Mesenchymal stem cell (in vitro differentiated cells and primary cell): ENCODE measurements at regions not wholly inside any gene's neighbourhood (a gene's known extent, or its start where the extent isn't known, plus 50 kb on each side); places are given as distances from the start of the nearest gene placed in this dataset.
A peak's percentile ranks its signal among the peaks of the same experiment; 100 is the strongest.

Source experiments
- DNase-seq: peaks from one replicate; pipeline ENCODE4 v3.0.0-alpha.2; 2013
- H2AFZ ChIP-seq: one replicate; pipeline ENCODE4 v1.6.1; 2013; ENCODE audit warnings: low read depth, mild to moderate bottlenecking, control low read depth, inconsistent platforms, low read length, moderate library complexity
- H2AK5ac ChIP-seq: 2 replicates; pipeline ENCODE4 v1.6.1; 2013; ENCODE audit warnings: low read length, moderate library complexity, mild to moderate bottlenecking, inconsistent platforms; ENCODE audit not compliant: severe bottlenecking
- H2BK120ac ChIP-seq: one replicate; pipeline ENCODE4 v1.6.1; 2013; ENCODE audit warnings: low read depth, mild to moderate bottlenecking, inconsistent platforms, low read length, moderate library complexity
- H2BK12ac ChIP-seq, 2 experiments: one replicate each; pipeline ENCODE4 v1.6.1; 2013; ENCODE audit warnings: inconsistent platforms in 2 of 2, low read length in 2 of 2, mild to moderate bottlenecking in 2 of 2, moderate library complexity in 2 of 2, control low read depth in 1 of 2
- H2BK15ac ChIP-seq: one replicate; pipeline ENCODE4 v1.6.1; 2013; ENCODE audit warnings: mild to moderate bottlenecking, low read depth, inconsistent platforms; ENCODE audit not compliant: poor library complexity, severe bottlenecking
- H2BK5ac ChIP-seq: 2 replicates; pipeline ENCODE4 v1.6.1; 2013; ENCODE audit warnings: low read depth, mild to moderate bottlenecking, low read length, control low read depth, inconsistent platforms; ENCODE audit not compliant: poor library complexity, severe bottlenecking
- H3K14ac ChIP-seq, 2 experiments: one replicate each; pipeline ENCODE4 v1.6.1; 2013; ENCODE audit warnings: inconsistent platforms in 2 of 2, low read length in 2 of 2, control low read depth in 1 of 2, mild to moderate bottlenecking in 1 of 2, moderate library complexity in 1 of 2
- H3K18ac ChIP-seq, 2 experiments: one replicate each; pipeline ENCODE4 v1.6.1; 2013; ENCODE audit warnings: inconsistent platforms in 2 of 2, low read length in 2 of 2, control low read depth in 1 of 2, low read depth in 1 of 2, mild to moderate bottlenecking in 1 of 2
- H3K23ac ChIP-seq, 2 experiments: one replicate each; pipeline ENCODE4 v1.6.1; 2013; ENCODE audit warnings: inconsistent platforms in 2 of 2, low read length in 2 of 2, mild to moderate bottlenecking in 2 of 2, moderate library complexity in 2 of 2, control low read depth in 1 of 2
- H3K27ac ChIP-seq: 2 replicates; pipeline ENCODE4 v1.5.1; 2013; ENCODE audit warnings: mild to moderate bottlenecking, moderate library complexity, low read length, control low read depth, inconsistent platforms; ENCODE audit not compliant: poor library complexity, severe bottlenecking
- H3K27me3 ChIP-seq, 2 experiments: 2 replicates each; pipeline versions ENCODE4 v1.6.1 to v1.7.0; 2013; ENCODE audit warnings: low read length in 2 of 2, mild to moderate bottlenecking in 2 of 2, moderate library complexity in 2 of 2, control low read depth in 1 of 2, inconsistent platforms in 1 of 2; ENCODE audit not compliant: control insufficient read depth in 1 of 2, insufficient read depth in 1 of 2
- H3K36me3 ChIP-seq, 2 experiments: 2 replicates each; pipeline versions ENCODE4 v1.6.1 to v1.7.0; 2013; ENCODE audit warnings: low read length in 2 of 2, control low read depth in 1 of 2, inconsistent platforms in 1 of 2, low read depth in 1 of 2, mild to moderate bottlenecking in 1 of 2; ENCODE audit not compliant: insufficient read depth in 2 of 2, control insufficient read depth in 1 of 2
- H3K4ac ChIP-seq, 2 experiments: one replicate each; pipeline ENCODE4 v1.6.1; 2013; ENCODE audit warnings: inconsistent platforms in 2 of 2, low read length in 2 of 2, mild to moderate bottlenecking in 2 of 2, moderate library complexity in 2 of 2, control low read depth in 1 of 2, low read depth in 1 of 2
- H3K4me1 ChIP-seq: 2 replicates; pipeline ENCODE4 v1.6.1; 2013; ENCODE audit warnings: low read depth, low read length, control low read depth; ENCODE audit not compliant: control insufficient read depth, insufficient read depth
- H3K4me2 ChIP-seq: 2 replicates; pipeline ENCODE4 v1.6.1; 2013; ENCODE audit warnings: low read length, mild to moderate bottlenecking, inconsistent platforms; ENCODE audit not compliant: poor library complexity, severe bottlenecking
- H3K4me3 ChIP-seq, 2 experiments: 2 replicates each; pipeline versions ENCODE4 v1.5.1 to v1.7.0; 2013; ENCODE audit warnings: low read length in 2 of 2, mild to moderate bottlenecking in 2 of 2, control low read depth in 1 of 2, low read depth in 1 of 2; ENCODE audit not compliant: insufficient read depth in 1 of 2
- H3K79me1 ChIP-seq: replicated peaks from 2 replicates; pipeline ENCODE4 v1.6.1; 2013; ENCODE audit warnings: mild to moderate bottlenecking, control low read depth, low read length, inconsistent platforms; ENCODE audit not compliant: poor library complexity, severe bottlenecking
- H3K9ac ChIP-seq: 2 replicates; pipeline ENCODE4 v1.7.0; 2013; ENCODE audit warnings: mild to moderate bottlenecking, low read length, moderate library complexity
- H3K9me3 ChIP-seq: 2 replicates; pipeline ENCODE4 v1.7.0; 2013; ENCODE audit warnings: mild to moderate bottlenecking, low read length; ENCODE audit not compliant: control insufficient read depth
- H4K8ac ChIP-seq: one replicate; pipeline ENCODE4 v1.6.1; 2013; ENCODE audit warnings: inconsistent platforms, mild to moderate bottlenecking, low read length, moderate library complexity
- H4K91ac ChIP-seq: one replicate; pipeline ENCODE4 v1.6.1; 2013; ENCODE audit warnings: mild to moderate bottlenecking, low read length, inconsistent platforms
- whole genome bisulfite sequencing: methylation state at CpG from one replicate; pipeline ENCODE4 v1.1.7; 2013; ENCODE audit warnings: mixed read lengths; 5-methylcytosine and 5-hydroxymethylcytosine counted together

- no peak overlapping the region for H2BK12ac ChIP-seq
- no peaks in the 10 kb centered on the region for H3K36me3 ChIP-seq
- no peak overlapping the region for H3K9ac ChIP-seq
- H3K79me1 ChIP-seq, result no peaks in the 10 kb centered on the region
- no peak overlapping the region for H3K23ac ChIP-seq
- no peak overlapping the region for H3K27ac ChIP-seq
- H3K27me3 ChIP-seq, result no peaks in the 10 kb centered on the region
- no peaks in the 10 kb centered on the region for H3K4me1 ChIP-seq
- WGBS, result 93% methylated on average over 1 of the region's 1 CpG
- no peak overlapping the region for H3K4me3 ChIP-seq
- H2AK5ac ChIP-seq, result no peak overlapping the region
- H2BK5ac ChIP-seq, result no peak overlapping the region
- H3K18ac ChIP-seq, result no peak overlapping the region
- no peak overlapping the region for H4K8ac ChIP-seq
- H2BK120ac ChIP-seq, result no peak overlapping the region
- no peak overlapping the region for H4K91ac ChIP-seq
- H2BK15ac ChIP-seq, result no peak overlapping the region
- peaks cover 26% of the 10 kb centered on the region for H3K9me3 ChIP-seq
- no peak overlapping the region for H2AFZ ChIP-seq
- DNase-seq, result no peak
- H3K4me2 ChIP-seq, result no peak overlapping the region
- H3K4ac ChIP-seq, result no peak overlapping the region
- no peak overlapping the region for H3K14ac ChIP-seq
Observed at GRCh38 chr2:200150411-200151086, 155.9 kb upstream of the SPATS2L start.

- H3K27ac ChIP-seq, result no peak overlapping the region
- no peaks in the 10 kb centered on the region for H3K27me3 ChIP-seq
- no peak overlapping the region for H2BK12ac ChIP-seq
- H2BK5ac ChIP-seq, result no peak overlapping the region
- H3K9me3 ChIP-seq, result peaks cover 8% of the 10 kb centered on the region
- H3K23ac ChIP-seq, result no peak overlapping the region
- no peaks in the 10 kb centered on the region for H3K79me1 ChIP-seq
- H4K91ac ChIP-seq, result no peak overlapping the region
- no peaks in the 10 kb centered on the region for H3K36me3 ChIP-seq
- no peak overlapping the region for H2AK5ac ChIP-seq
- no peak overlapping the region for H2BK15ac ChIP-seq
- H2AFZ ChIP-seq, result no peak overlapping the region
- no peak overlapping the region for H3K18ac ChIP-seq
- DNase-seq, result no peak
- H3K4me1 ChIP-seq, result peaks cover 5% of the 10 kb centered on the region
- no peak overlapping the region for H2BK120ac ChIP-seq
- peak overlapping the region; percentile 38 for H4K8ac ChIP-seq
- H3K9ac ChIP-seq, result peak overlapping the region; percentile 85
- H3K4me3 ChIP-seq, result peak overlapping the region in 1 of 2 experiments; percentile 74
- H3K14ac ChIP-seq, result no peak overlapping the region
- H3K4me2 ChIP-seq, result no peak overlapping the region
- H3K4ac ChIP-seq, result no peak overlapping the region
- 100% methylated on average over 1 of the region's 3 CpGs for WGBS
Observed at GRCh38 chr2:200155652-200156051, 150.8 kb upstream of the SPATS2L start.

GRCh38 chr2:200156166-200156835, 150.2 kb upstream of the SPATS2L start:
- Histone ChIP-seq H3K4me1 (peaks cover 5% of the 10 kb centered on the region), H3K79me1 (no peaks in the 10 kb centered on the region), H3K4me3 (peak overlapping the region in 1 of 2 experiments; percentile 74), H3K4me2 (no peak overlapping the region), H2AFZ (no peak overlapping the region), H3K9ac (peak overlapping the region; percentile 85), H3K27me3 (no peaks in the 10 kb centered on the region), H2AK5ac (no peak overlapping the region), H4K8ac (no peak overlapping the region), H3K14ac (no peak overlapping the region), H3K4ac (no peak overlapping the region), H4K91ac (no peak overlapping the region), H2BK15ac (no peak overlapping the region), H3K27ac (no peak overlapping the region), H3K18ac (no peak overlapping the region), H2BK5ac (no peak overlapping the region), H3K36me3 (no peaks in the 10 kb centered on the region), H3K23ac (no peak overlapping the region), H3K9me3 (peaks cover 2% of the 10 kb centered on the region), H2BK120ac (no peak overlapping the region), H2BK12ac (no peak overlapping the region)
- WGBS, result 52% methylated on average over 4 of the region's 5 CpGs
- peak; percentile 93 for DNase-seq

GRCh38 chr2:200158647-200159356, 147.7 kb upstream of the SPATS2L start:
- Histone ChIP-seq H3K9me3 (no peaks in the 10 kb centered on the region), H2AK5ac (no peak overlapping the region), H2AFZ (no peak overlapping the region), H3K27me3 (no peaks in the 10 kb centered on the region), H2BK12ac (no peak overlapping the region), H3K4me3 (no peak overlapping the region), H4K91ac (no peak overlapping the region), H3K36me3 (no peaks in the 10 kb centered on the region), H3K14ac (no peak overlapping the region), H3K4me2 (no peak overlapping the region), H2BK15ac (no peak overlapping the region), H3K23ac (no peak overlapping the region), H3K4me1 (peaks cover 5% of the 10 kb centered on the region), H3K18ac (no peak overlapping the region), H3K9ac (no peak overlapping the region), H2BK120ac (no peak overlapping the region), H3K4ac (no peak overlapping the region), H3K79me1 (no peaks in the 10 kb centered on the region), H3K27ac (no peak overlapping the region), H4K8ac (no peak overlapping the region), H2BK5ac (no peak overlapping the region)
- 11% methylated on average over 1 of the region's 1 CpG for WGBS
- DNase-seq, result peak; percentile 19
